CD4-positive, alpha-beta T cell treated with Interleukin-21 for 1 hour (primary cell): ENCODE measurements at regions not wholly inside any gene's neighbourhood (a gene's known extent, or its start where the extent isn't known, plus 50 kb on each side); places are given as distances from the start of the nearest gene placed in this dataset.

Experiments used
- DNase-seq: peaks from one replicate; pipeline ENCODE4 v3.0.0-alpha.2; 2020

DNA sequence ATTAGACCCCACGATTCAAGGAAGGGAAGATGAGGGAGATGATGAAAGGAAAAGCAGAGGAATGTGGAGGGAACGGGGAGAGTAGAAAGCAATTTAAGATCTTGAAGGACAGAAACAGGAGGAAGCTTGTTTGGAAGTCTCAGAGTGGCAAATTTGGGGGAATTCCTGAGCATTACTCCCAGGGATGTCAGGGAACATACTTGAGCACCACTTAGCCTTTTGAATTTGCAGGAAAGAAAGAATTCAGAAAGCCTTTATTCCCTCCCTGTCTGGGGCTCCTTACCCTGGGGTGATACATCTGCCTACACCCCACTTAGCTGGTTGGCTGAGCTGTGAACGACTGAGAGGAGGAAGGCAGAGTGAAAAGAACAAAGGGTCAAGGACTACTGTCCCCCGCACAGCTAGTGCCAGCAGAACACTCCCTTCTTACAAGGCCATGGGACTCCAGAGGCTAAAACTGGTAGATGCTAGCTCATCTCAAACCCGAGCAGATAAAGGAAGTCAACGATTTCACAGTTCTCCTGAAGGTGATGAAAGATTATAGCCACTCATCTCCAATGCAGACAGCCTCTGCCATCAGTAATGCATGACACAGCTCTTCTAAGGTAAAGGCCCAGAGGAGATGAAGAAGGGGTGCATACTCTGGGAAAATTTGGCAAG is 84.0 kb upstream of the AKIP1 start:
- DNase-seq: no peak

DNA sequence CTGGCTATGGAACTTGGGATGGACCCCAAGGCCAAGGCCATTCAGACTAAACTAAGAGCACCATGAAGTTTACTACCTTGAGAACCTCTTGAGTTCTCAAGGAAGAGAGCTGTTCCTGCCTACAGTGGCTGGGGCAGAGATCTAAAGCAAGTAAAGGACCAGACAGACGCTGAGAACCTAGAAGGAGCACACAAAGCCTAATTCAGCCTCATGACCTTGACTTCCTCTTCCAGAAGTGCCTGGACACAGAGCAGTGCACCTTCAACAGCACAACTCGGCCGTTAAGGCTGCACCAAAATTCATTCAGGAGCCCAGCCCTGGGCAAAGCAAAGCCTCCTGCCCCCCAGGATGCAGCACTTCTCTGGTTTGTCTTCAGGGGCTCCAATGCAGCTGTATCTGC is 82.9 kb upstream of the AKIP1 start:
- DNase-seq: no peak

DNA sequence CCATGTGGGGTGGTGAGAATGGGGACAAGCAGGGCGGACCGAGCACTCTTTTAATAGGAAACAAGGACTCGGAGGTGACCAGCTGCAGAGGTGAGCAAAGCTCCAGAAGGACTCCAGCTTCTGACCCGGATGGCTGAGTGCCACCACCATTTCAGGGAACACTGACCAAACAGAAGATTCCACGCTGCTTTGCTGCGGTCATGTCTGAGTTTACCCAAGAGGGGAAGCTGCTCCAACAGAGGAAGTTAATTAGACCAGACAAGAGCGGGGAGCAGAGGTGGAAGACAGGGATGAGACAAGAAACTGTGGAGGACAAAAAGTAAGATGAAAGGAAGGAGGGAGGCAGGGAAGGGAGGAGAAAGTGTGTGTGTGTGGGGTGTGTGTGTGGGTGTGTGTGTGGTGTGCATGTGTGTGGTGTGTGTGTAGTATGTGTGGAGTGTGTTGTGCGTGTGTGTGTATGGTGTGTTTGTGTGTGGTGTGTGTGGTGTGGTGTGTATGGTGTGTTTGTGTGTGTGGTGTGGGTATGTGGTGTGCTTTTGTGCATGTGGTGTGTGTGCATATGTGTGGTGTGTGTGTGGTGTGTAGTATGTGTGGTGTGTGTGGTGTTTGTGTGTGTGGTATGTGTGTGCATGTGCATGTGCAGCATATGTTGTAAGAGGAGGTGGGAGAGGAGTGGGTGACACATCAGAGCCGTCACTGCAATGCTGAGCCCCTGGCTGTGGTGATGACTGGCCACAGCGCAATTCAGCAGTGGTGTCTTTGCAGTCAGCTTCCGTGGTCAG is 82.2 kb upstream of the AKIP1 start:
- DNase-seq: no peak

DNA sequence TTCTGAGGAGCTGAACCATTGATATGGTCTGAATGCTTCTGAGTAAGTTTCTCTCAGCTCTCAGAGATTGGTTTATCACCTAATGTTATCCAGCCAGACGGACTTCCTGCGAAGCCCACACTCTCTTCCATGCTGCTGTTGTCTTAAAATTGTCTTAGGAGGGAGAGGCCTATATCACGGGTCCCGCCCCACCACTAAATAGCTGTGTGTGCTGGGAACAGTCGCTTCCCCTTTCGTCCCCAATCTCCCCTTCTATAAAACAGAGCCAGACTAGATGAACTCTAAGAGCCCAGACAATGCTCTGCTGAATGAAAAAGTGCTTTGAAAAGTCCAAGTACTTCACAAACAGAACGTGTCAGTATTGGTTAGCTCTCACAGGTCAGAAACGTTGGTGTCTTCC is 81.4 kb upstream of the AKIP1 start:
- DNase-seq: no peak

DNA sequence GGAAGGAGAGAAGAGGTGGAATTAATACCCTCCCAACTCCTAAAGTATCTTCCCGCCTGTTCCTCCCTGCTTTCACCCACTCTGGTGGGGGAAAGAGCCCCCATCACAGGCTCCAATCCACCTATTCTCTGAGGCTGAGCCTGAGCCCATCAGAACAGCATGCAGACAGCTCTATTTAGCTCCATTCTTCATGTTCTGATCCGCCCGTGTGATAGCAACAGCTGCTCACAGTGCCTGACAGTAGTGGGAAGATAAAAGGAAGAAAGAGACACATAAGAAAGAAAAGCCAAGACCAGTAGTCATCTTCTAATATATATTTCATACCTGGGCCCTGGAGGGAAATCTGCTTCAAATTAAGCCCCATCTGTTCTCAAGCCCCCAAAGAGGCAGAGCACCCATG is 80.3 kb upstream of the AKIP1 start:
- no peak for DNase-seq

DNA sequence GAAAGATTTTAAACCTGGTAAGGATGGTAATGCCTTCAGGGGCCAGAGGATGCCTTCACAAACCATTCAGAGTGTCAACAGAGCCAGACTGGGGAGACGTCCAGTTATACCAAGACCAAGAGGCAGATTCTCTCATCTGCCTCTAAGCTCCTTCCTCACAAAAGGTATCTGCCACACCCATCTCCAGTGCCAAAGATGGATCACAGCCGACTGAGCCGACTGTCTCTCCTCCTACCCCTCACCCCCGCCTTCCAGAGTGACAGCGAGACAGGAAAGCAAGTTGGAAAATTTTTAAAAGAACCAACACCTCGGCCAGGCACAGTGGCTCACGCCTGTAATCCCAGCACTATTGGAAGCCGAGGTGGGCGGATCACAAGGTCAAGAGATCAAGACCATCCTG is 79.1 kb upstream of the AKIP1 start:
- no peak for DNase-seq

DNA sequence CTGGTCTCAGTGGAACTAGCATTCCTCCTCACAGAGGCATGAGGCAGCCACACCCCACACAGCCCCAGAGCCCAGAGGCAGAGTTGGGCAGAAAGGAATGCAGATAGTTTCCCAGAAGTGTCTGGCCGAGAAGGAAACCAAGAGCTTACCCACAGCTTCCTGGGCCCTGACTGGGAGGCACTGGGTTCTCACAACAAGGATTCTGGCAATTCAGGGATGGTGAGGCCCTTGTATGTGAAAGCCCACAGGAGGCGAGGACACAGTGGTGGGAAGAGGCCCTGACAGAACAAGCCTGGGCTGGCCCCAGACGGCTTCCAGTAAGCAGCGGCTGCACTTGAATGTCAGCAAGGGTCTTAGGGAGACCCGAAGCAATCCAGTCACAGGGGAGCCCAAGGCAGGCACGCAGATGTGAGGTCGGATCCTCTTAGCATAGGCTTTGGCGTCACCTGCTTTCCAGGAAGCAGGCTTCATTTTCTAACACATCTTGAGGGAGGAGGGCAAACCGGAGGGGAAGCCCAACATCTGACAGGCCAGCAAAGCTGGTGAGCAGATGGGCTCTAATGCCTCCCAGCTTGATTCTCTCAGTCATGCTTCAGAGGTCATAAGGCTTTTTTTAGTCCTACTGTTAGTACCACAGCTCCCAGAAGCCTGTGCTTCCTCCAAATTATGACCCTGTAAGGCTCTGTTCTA is 78.3 kb upstream of the AKIP1 start:
- no peak for DNase-seq

DNA sequence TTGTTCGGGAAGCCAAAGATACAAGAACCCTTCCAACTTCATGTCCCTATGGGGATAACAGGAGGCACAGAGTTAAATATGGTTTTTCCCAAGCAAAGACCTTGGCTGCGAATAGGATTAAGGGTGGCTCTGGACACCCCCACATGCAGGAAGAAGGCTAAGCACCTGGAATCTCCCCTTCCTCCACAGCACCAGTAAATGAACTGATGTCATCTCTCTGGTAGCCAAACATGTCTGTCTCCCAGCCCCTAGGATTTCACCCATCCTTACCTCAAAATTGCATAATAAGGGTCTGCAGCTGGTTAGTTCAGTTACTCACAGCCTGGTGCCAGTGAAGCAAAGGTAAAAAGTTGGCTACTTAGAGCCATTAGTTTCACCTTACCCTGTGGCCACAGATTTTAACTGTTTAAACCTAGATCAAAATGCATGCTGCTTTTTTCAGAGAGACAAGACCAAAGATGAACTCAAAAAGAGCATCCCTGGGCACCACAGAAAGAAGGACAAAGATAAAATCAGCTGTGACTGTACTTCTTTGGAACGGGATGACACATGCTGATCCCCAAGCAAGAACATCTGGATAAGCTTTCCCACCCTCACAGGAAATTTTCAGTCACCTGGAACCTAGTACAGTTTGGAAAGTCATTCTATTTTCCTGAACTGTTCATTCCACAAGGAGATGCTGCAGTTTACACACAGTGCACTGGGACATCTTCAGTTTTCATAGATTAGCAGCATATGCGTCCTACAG is 77.2 kb upstream of the AKIP1 start:
- DNase-seq: no peak

DNA sequence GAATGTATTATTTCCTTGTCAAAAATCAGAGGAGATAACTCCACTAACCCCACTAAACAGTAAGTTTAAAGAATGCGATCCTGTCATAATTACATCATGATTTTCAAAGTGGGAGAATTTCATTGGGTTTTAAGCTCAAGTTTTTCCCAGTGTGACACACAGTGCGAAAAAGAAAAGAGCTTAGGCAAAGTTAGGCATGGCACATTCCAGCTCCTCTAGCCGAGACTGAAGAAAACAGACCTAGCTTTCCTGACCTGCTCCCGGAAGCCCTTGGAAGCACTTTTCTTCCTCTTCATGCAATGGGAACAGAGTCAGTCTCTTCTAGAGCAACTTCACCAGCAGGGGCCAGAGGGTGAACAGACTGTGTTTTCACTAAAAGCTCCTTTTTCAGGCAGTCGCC is 76.6 kb upstream of the AKIP1 start:
- no peak for DNase-seq

DNA sequence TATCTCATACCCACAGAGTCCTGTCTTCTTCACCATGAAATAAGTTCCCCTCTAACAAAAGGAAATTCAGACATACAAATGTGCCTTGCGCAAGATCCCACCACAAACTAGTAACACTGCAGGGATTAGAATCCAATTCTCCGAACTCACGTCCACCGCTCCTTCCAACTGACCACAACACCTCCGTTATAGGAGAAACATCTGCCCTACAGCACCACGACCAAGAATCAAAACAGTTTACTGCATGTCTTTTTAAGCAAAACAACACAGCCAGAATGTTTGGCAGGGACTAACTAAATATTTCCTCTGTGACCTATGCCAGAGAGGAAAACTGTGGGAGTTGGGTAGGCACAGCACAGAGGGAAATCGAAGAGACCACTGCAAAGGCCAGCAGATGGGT is 72.7 kb upstream of the AKIP1 start:
- no peak for DNase-seq

DNA sequence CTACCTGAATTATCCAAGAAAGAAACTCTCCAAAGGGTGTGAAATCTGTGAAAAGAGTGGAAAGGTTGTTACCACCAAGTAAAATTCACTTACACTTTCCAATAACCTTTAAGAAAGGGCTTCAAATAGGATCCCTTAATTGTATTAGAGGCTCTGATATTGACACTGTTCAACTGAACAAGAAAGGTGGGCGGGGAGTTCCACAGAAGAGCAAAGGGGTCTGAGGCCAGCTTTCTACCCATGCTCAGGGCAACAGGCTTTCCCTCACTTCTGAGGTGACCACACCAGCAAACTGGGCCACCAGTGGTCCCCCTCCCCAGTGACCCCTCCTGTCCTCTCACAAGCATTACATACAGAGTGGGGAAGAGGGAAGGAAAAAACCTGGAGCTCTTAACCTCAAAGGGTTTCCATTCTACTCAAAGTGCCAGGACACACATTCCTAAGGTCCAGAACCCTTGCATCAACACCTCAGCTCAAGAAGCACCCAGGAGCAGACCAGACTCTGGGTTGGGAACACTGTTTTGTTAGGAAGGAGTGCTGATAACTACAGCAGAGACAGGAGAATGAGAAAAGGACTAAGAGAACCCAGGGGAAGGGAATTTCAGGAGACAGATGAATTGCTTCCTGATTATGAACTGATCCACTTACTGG is 71.6 kb upstream of the AKIP1 start:
- DNase-seq: no peak

DNA sequence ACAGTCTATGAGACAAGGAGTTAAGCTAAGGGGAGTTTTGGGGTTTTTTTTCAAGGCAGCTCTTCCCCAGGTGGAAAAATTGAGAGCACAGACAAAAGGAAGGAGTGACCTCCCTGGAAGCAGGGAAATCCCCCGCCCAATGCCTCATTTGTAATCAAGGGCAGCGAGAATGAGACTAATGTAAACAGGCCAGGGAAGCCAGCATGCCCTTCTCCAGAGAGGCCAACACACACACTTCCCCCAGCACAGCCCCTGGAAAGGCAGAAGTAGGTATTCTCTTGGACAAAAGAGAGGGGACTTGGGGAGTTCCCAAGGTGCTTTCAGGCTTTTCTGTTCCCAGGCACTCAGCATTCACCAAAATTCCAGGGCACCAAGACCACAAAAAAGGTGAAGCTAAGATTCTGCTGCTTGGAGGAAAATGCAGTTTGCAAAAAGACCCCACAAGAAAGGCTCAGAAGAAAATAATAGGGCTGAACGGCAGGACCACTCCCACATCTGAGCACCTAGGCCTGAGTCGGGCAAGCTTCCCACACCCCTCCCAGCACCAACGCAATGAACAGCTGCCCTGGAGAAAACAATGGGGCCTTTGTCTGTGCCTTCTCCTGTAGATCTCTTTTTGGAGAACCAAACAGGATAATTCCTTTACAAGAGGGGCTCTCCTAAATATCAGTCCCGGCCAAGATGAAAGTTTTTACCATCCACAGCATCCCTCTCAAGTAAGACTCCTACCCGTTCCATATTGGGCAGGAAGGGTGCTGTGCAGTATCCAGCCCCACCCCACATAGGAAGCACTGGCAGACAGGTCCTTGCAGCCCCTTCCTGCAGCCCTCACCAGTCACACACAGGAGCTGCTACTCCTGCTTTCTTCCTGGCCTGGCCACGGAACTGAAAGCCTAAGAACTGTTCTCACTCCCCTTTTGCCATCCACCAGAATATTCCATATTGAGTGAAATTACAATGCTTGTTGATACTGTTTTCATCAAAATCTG is 70.7 kb upstream of the AKIP1 start:
- DNase-seq: no peak

DNA sequence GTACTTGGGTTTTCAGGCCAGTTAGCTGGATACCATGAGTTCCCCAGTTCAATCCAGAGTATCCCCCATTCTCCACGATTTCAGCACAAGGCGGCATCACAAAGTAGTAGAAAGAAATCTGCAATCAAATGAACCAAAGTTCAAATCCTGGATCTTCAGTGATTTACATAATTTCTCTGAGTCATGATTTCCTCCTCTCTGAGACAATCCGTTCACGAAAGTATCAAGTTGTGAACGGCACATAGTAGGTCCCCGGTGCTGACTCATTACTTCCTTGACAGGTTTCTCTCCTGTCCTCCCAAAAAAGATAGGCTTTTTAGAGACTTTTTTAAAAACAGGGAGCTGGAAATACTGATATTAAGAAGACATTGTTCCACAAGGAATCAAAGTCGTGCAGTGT is 69.1 kb upstream of the AKIP1 start:
- no peak for DNase-seq

DNA sequence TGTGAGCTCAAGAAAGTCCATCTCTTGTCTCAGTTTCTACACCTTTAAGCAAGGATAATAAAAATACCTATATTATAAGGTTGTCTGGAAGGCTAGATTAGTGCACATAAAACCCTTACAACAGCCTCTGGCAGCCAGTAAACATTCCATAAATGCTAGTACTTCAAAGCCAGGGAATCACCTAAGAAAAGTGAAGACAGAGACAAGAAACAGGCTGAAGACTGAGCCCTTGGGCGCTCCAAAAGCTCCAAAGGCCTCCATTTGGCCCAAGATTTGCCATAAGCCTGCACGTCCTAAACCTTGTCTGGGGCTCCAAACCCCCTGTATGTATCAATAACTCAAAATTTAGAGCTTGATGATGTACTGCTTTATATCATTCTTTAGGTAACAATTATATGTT is 52.2 kb upstream of the AKIP1 start:
- no peak for DNase-seq
